ENCODE measurements at regions not wholly inside any gene's neighbourhood (a gene's known extent, or its start where the extent isn't known, plus 50 kb on each side); places are given as distances from the start of the nearest gene placed in this dataset.

GRCh38 chr10:128908499-128908898, 558.5 kb upstream of the MGMT start:
- no peak overlapping the region for H3K9ac ChIP-seq (ENCODE audit: low read depth in 1 of 3, low read length in 3 of 3)
- no peaks in the 10 kb centered on the region for H3K36me3 ChIP-seq (ENCODE audit: control insufficient read depth in 3 of 3, insufficient read depth in 3 of 3, low read length in 3 of 3)
- peaks cover 0 to 7% (median 0%) of the 10 kb centered on the region in 3 donors for H3K4me1 ChIP-seq (ENCODE audit: control insufficient read depth in 3 of 3, insufficient read depth in 3 of 3, low read length in 3 of 3)
- H3K4me3 ChIP-seq (ENCODE audit: low read length in 3 of 3): no peak overlapping the region
- H3K9me3 ChIP-seq (ENCODE audit: control insufficient read depth in 3 of 3, low read length in 3 of 3): no peaks in the 10 kb centered on the region
- H3K27ac ChIP-seq (ENCODE audit: low read depth, low read length): no peak overlapping the region
- H3K27me3 ChIP-seq (ENCODE audit: control insufficient read depth in 3 of 3, insufficient read depth in 3 of 3, low read length in 3 of 3): peaks cover 0 to 2% (median 0%) of the 10 kb centered on the region in 3 donors

GRCh38 chr10:128912568-128913311, 554.3 kb upstream of the MGMT start:
- Histone ChIP-seq H3K4me3 (ENCODE audit: low read length in 3 of 3) (no peak overlapping the region), H3K4me1 (ENCODE audit: control insufficient read depth in 3 of 3, insufficient read depth in 3 of 3, low read length in 3 of 3) (peaks cover 0 to 9% (median 6%) of the 10 kb centered on the region in 3 donors), H3K9ac (ENCODE audit: low read depth in 1 of 3, low read length in 3 of 3) (no peak overlapping the region), H3K9me3 (ENCODE audit: control insufficient read depth in 3 of 3, low read length in 3 of 3) (peaks cover 0 to 4% (median 0%) of the 10 kb centered on the region in 3 donors), H3K36me3 (ENCODE audit: control insufficient read depth in 3 of 3, insufficient read depth in 3 of 3, low read length in 3 of 3) (no peaks in the 10 kb centered on the region), H3K27me3 (ENCODE audit: control insufficient read depth in 3 of 3, insufficient read depth in 3 of 3, low read length in 3 of 3) (peaks cover 0 to 9% (median 4%) of the 10 kb centered on the region in 3 donors), H3K27ac (ENCODE audit: low read depth, low read length) (no peak overlapping the region)

GRCh38 chr10:128914681-128915080, 552.4 kb upstream of the MGMT start:
- no peak overlapping the region for H3K27ac ChIP-seq (ENCODE audit: low read depth, low read length)
- no peak overlapping the region for H3K9ac ChIP-seq (ENCODE audit: low read depth in 1 of 3, low read length in 3 of 3)
- H3K27me3 ChIP-seq (ENCODE audit: control insufficient read depth in 3 of 3, insufficient read depth in 3 of 3, low read length in 3 of 3): peaks cover 0 to 9% (median 4%) of the 10 kb centered on the region in 3 donors
- peaks cover 0 to 6% (median 4%) of the 10 kb centered on the region in 3 donors for H3K4me1 ChIP-seq (ENCODE audit: control insufficient read depth in 3 of 3, insufficient read depth in 3 of 3, low read length in 3 of 3)
- no peaks in the 10 kb centered on the region for H3K36me3 ChIP-seq (ENCODE audit: control insufficient read depth in 3 of 3, insufficient read depth in 3 of 3, low read length in 3 of 3)
- H3K4me3 ChIP-seq (ENCODE audit: low read length in 3 of 3): no peak overlapping the region
- peaks cover 0 to 4% (median 0%) of the 10 kb centered on the region in 3 donors for H3K9me3 ChIP-seq (ENCODE audit: control insufficient read depth in 3 of 3, low read length in 3 of 3)

- Histone ChIP-seq H3K36me3 (ENCODE audit: control insufficient read depth in 3 of 3, insufficient read depth in 3 of 3, low read length in 3 of 3) (no peaks in the 10 kb centered on the region), H3K27me3 (ENCODE audit: control insufficient read depth in 3 of 3, insufficient read depth in 3 of 3, low read length in 3 of 3) (peaks cover 0 to 9% (median 4%) of the 10 kb centered on the region in 3 donors), H3K4me3 (ENCODE audit: low read length in 3 of 3) (no peak overlapping the region), H3K4me1 (ENCODE audit: control insufficient read depth in 3 of 3, insufficient read depth in 3 of 3, low read length in 3 of 3) (peaks cover 0 to 6% (median 4%) of the 10 kb centered on the region in 3 donors), H3K9ac (ENCODE audit: low read depth in 1 of 3, low read length in 3 of 3) (no peak overlapping the region), H3K9me3 (ENCODE audit: control insufficient read depth in 3 of 3, low read length in 3 of 3) (peaks cover 0 to 4% (median 0%) of the 10 kb centered on the region in 3 donors), H3K27ac (ENCODE audit: low read depth, low read length) (no peak overlapping the region)
Observed at GRCh38 chr10:128915630-128916029, 551.4 kb upstream of the MGMT start.

GRCh38 chr10:128916383-128916782, 550.7 kb upstream of the MGMT start:
- Histone ChIP-seq H3K4me3 (ENCODE audit: low read length in 3 of 3) (no peak overlapping the region), H3K27me3 (ENCODE audit: control insufficient read depth in 3 of 3, insufficient read depth in 3 of 3, low read length in 3 of 3) (peaks cover 0 to 9% (median 5%) of the 10 kb centered on the region in 3 donors), H3K27ac (ENCODE audit: low read depth, low read length) (no peak overlapping the region)

GRCh38 chr10:128921389-128922022, 545.5 kb upstream of the MGMT start:
- peaks cover 0 to 9% (median 9%) of the 10 kb centered on the region in 3 donors for H3K27me3 ChIP-seq (ENCODE audit: control insufficient read depth in 3 of 3, insufficient read depth in 3 of 3, low read length in 3 of 3)
- H3K4me1 ChIP-seq (ENCODE audit: control insufficient read depth in 3 of 3, insufficient read depth in 3 of 3, low read length in 3 of 3): peaks cover 0 to 5% (median 2%) of the 10 kb centered on the region in 3 donors
- no peak overlapping the region for H3K4me3 ChIP-seq (ENCODE audit: low read length in 3 of 3)
- H3K9me3 ChIP-seq (ENCODE audit: control insufficient read depth in 3 of 3, low read length in 3 of 3): peaks cover 0 to 4% (median 0%) of the 10 kb centered on the region in 3 donors
- no peaks in the 10 kb centered on the region for H3K36me3 ChIP-seq (ENCODE audit: control insufficient read depth in 3 of 3, insufficient read depth in 3 of 3, low read length in 3 of 3)
- no peak overlapping the region for H3K27ac ChIP-seq (ENCODE audit: low read depth, low read length)
- H3K9ac ChIP-seq (ENCODE audit: low read depth in 1 of 3, low read length in 3 of 3): no peak overlapping the region

More at GRCh38 chr10:128916383-128916782, 550.7 kb upstream of the MGMT start:
- H3K4me1 ChIP-seq (ENCODE audit: control insufficient read depth in 3 of 3, insufficient read depth in 3 of 3, low read length in 3 of 3): peaks cover 0 to 6% (median 4%) of the 10 kb centered on the region in 3 donors
- no peaks in the 10 kb centered on the region for H3K36me3 ChIP-seq (ENCODE audit: control insufficient read depth in 3 of 3, insufficient read depth in 3 of 3, low read length in 3 of 3)
- H3K9me3 ChIP-seq (ENCODE audit: control insufficient read depth in 3 of 3, low read length in 3 of 3): peaks cover 0 to 4% (median 0%) of the 10 kb centered on the region in 3 donors
- H3K9ac ChIP-seq (ENCODE audit: low read depth in 1 of 3, low read length in 3 of 3): no peak overlapping the region

GRCh38 chr10:128922172-128922571, 544.9 kb upstream of the MGMT start:
- Histone ChIP-seq H3K27ac (ENCODE audit: low read depth, low read length) (no peak overlapping the region), H3K27me3 (ENCODE audit: control insufficient read depth in 3 of 3, insufficient read depth in 3 of 3, low read length in 3 of 3) (peaks cover 0 to 11% (median 5%) of the 10 kb centered on the region in 3 donors), H3K4me1 (ENCODE audit: control insufficient read depth in 3 of 3, insufficient read depth in 3 of 3, low read length in 3 of 3) (peaks cover 0 to 7% (median 2%) of the 10 kb centered on the region in 3 donors), H3K4me3 (ENCODE audit: low read length in 3 of 3) (no peak overlapping the region), H3K9ac (ENCODE audit: low read depth in 1 of 3, low read length in 3 of 3) (no peak overlapping the region), H3K9me3 (ENCODE audit: control insufficient read depth in 3 of 3, low read length in 3 of 3) (peaks cover 0 to 4% (median 0%) of the 10 kb centered on the region in 3 donors), H3K36me3 (ENCODE audit: control insufficient read depth in 3 of 3, insufficient read depth in 3 of 3, low read length in 3 of 3) (no peaks in the 10 kb centered on the region)

GRCh38 chr10:128922619-128923196, 544.3 kb upstream of the MGMT start:
- no peak overlapping the region for H3K27ac ChIP-seq (ENCODE audit: low read depth, low read length)
- H3K9ac ChIP-seq (ENCODE audit: low read depth in 1 of 3, low read length in 3 of 3): no peak overlapping the region
- peaks cover 0 to 8% (median 4%) of the 10 kb centered on the region in 3 donors for H3K27me3 ChIP-seq (ENCODE audit: control insufficient read depth in 3 of 3, insufficient read depth in 3 of 3, low read length in 3 of 3)

GRCh38 chr10:128924918-128925317, 542.1 kb upstream of the MGMT start:
- H3K4me1 ChIP-seq (ENCODE audit: control insufficient read depth in 3 of 3, insufficient read depth in 3 of 3, low read length in 3 of 3): peaks cover 9 to 23% (median 10%) of the 10 kb centered on the region in 3 donors
- H3K9me3 ChIP-seq (ENCODE audit: control insufficient read depth in 3 of 3, low read length in 3 of 3): no peaks in the 10 kb centered on the region
- no peak overlapping the region for H3K9ac ChIP-seq (ENCODE audit: low read depth in 1 of 3, low read length in 3 of 3)
- peaks cover 8 to 23% (median 15%) of the 10 kb centered on the region in 3 donors for H3K27me3 ChIP-seq (ENCODE audit: control insufficient read depth in 3 of 3, insufficient read depth in 3 of 3, low read length in 3 of 3)
- H3K4me3 ChIP-seq (ENCODE audit: low read length in 3 of 3): no peak overlapping the region
- H3K36me3 ChIP-seq (ENCODE audit: control insufficient read depth in 3 of 3, insufficient read depth in 3 of 3, low read length in 3 of 3): no peaks in the 10 kb centered on the region
- H3K27ac ChIP-seq (ENCODE audit: low read depth, low read length): no peak overlapping the region

More at GRCh38 chr10:128922619-128923196, 544.3 kb upstream of the MGMT start:
- H3K36me3 ChIP-seq (ENCODE audit: control insufficient read depth in 3 of 3, insufficient read depth in 3 of 3, low read length in 3 of 3): no peaks in the 10 kb centered on the region
- peaks cover 0 to 12% (median 2%) of the 10 kb centered on the region in 3 donors for H3K4me1 ChIP-seq (ENCODE audit: control insufficient read depth in 3 of 3, insufficient read depth in 3 of 3, low read length in 3 of 3)
- no peaks in the 10 kb centered on the region for H3K9me3 ChIP-seq (ENCODE audit: control insufficient read depth in 3 of 3, low read length in 3 of 3)
- no peak overlapping the region for H3K4me3 ChIP-seq (ENCODE audit: low read length in 3 of 3)

Data from skeletal muscle tissue (tissue), 3 donors.